ENCODE measurements at regions not wholly inside any gene's neighbourhood (a gene's known extent, or its start where the extent isn't known, plus 50 kb on each side); places are given as distances from the start of the nearest gene placed in this dataset.

DNA sequence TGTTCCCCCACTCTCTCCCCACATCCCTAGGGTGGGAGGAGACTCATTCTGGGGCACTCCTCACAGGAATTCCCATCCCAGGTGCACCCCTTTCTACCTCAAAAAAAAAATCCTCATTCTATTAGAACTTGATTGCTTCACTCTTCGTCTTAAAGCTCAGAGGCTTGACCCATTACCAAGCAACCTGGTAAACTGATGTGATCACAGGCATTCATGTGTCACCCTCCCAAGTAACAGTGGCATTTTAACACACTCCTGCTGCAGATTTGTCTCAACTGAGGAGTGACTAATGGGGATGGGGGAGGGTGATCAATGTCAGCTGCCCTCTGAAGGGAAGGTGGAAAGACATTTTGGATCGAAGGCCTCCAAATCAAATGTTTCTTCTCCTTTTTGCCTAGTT lies 78.1 kb upstream of the PTHLH start:
- no peak for DNase-seq
- TF ChIP-seq GATA1 (IDR thresholded peaks at IDR 0.05; ENCODE audit: low read depth, low read length) (no peak), POLR2A (IDR thresholded peaks at IDR 0.05; ENCODE audit: low read length) (no peak)

GRCh38 chr12:28051516-28052354 lies 79.2 kb upstream of the PTHLH start:
- no peak for DNase-seq
- TF ChIP-seq GATA1 (IDR thresholded peaks at IDR 0.05; ENCODE audit: low read depth, low read length) (no peak), POLR2A (IDR thresholded peaks at IDR 0.05; ENCODE audit: low read length) (no peak)

- DNase-seq = no peak
- TF ChIP-seq POLR2A (IDR thresholded peaks at IDR 0.05; ENCODE audit: low read length) (no peak), GATA1 (IDR thresholded peaks at IDR 0.05; ENCODE audit: low read depth, low read length) (no peak)
These were observed 81.0 kb upstream of the PTHLH start for GRCh38 chr12:28053564-28053963.

DNA sequence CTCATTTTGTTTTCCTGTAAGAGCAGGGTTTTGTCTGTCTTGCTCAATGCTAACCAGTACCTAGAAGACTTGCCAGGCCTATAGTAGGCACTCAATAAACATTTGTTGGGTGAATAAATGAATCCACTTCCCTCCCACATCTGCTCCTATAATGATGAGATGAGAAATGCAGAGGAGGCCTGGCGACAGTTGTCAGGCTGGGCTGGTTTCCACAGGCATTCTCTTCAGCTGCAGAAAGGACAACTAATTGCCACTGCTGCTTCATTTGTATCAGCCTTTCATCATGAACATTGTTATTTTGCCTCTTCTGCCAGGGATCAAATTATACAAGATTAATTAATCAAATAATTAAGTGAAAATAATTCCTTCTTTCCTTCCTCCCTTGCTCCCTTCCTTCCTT lies 82.0 kb upstream of the PTHLH start:
- DNase-seq = no peak
- TF ChIP-seq GATA1 (IDR thresholded peaks at IDR 0.05; ENCODE audit: low read depth, low read length) (no peak), POLR2A (IDR thresholded peaks at IDR 0.05; ENCODE audit: low read length) (no peak)

- DNase-seq = no peak
- TF ChIP-seq POLR2A (IDR thresholded peaks at IDR 0.05; ENCODE audit: low read length) (no peak), GATA1 (IDR thresholded peaks at IDR 0.05; ENCODE audit: low read depth, low read length) (no peak)
These were observed 85.5 kb upstream of the PTHLH start for GRCh38 chr12:28057856-28058615.

DNA sequence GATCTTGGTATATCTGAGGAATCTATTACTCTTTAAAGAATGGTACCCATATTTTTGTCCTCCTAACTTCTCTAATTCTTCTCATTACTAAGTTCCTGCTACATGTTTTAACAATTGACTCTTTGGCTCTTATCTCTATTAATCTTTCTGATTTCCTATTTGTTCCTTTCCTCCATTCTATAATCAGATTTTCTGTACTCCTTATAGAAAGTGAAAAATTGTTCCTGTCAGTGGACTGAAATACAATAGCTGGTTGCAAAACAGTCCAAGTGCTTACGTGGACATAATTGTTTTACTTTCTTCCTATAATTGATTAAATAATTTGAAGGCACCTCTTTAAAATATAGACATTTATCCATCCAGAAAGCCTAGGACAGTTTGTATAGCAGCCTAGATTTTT lies 86.7 kb upstream of the PTHLH start:
- DNase-seq = no peak
- TF ChIP-seq GATA1 (IDR thresholded peaks at IDR 0.05; ENCODE audit: low read depth, low read length) (no peak), POLR2A (IDR thresholded peaks at IDR 0.05; ENCODE audit: low read length) (no peak)

DNA sequence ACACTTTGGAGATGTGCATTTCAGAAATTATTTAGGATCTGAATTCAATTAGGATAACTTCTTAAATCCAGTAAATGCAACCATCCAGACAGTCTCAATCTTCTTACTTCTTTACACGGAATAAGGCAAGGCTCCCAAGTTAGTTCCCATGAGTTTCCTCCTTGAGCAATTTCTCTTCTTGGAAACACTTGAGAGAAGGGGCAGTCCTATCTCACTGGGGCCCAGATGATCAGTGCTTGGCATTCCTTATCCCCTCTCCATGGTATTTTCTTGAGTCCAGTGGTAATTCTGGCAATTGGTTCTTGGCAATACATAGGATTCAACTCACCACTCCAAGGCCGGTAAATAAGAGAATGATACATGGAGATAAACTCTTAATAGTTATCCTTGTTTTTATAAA lies 87.1 kb upstream of the PTHLH start:
- no peak for TF ChIP-seq POLR2A (IDR thresholded peaks at IDR 0.05; ENCODE audit: low read length)
- no peak for TF ChIP-seq GATA1 (IDR thresholded peaks at IDR 0.05; ENCODE audit: low read depth, low read length)
- no peak for DNase-seq

DNA sequence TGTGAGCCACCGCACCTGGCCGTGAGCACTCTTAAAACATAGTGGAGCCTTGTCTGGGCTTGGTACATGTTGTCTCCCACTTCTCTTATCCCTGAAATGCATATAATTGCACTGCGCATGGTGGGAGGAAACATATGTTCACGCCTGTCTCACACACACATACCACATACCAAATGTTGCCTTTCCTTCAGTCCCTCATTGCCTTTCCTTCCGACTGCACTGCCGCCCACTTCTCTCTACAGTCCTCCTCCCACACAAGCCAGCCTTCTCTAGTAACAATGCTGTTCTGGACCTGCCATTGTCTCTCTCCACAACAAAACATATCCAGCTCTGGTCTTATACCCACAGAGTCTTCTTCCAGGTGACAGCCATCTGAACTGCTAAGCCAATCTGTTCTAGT lies 88.3 kb upstream of the PTHLH start:
- no peak for DNase-seq
- no peak for TF ChIP-seq GATA1 (IDR thresholded peaks at IDR 0.05; ENCODE audit: low read depth, low read length)
- no peak for TF ChIP-seq POLR2A (IDR thresholded peaks at IDR 0.05; ENCODE audit: low read length)

DNA sequence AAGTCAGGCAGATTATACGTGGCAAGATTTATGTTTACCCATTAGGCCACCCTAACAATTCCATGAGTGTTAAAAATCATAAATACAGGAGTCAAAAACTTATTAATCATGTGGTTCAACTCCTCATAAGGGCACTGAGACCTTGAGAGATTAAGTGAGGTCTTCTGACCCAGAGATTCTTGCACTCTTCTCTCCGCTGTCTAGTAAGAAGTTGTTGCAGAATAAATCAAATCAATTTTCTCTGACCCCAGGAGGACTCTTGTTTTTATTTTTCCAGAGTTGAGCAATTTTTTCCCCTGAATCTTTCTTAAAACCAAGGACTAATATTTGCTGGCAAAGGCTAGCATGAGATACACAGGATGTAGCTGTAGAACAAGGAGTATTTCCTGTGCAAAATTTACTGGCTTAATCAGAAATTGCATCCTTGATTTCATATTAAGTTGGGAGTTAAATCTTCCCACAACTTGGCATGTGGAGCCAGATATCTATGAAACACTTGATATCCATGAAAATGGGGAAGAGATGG lies 90.9 kb upstream of the PTHLH start:
- TF ChIP-seq GATA1 (IDR thresholded peaks at IDR 0.05; ENCODE audit: low read depth, low read length) (no peak), POLR2A (IDR thresholded peaks at IDR 0.05; ENCODE audit: low read length) (no peak)
- no peak for DNase-seq

GRCh38 chr12:28065374-28065773 lies 92.8 kb upstream of the PTHLH start:
- no peak for TF ChIP-seq GATA1 (IDR thresholded peaks at IDR 0.05; ENCODE audit: low read depth, low read length)
- TF ChIP-seq POLR2A (IDR thresholded peaks at IDR 0.05; ENCODE audit: low read length) = no peak
- DNase-seq = no peak

- no peak for DNase-seq
- TF ChIP-seq GATA1 (IDR thresholded peaks at IDR 0.05; ENCODE audit: low read depth, low read length) = no peak
- no peak for TF ChIP-seq POLR2A (IDR thresholded peaks at IDR 0.05; ENCODE audit: low read length)
These were observed 93.5 kb upstream of the PTHLH start for GRCh38 chr12:28065889-28066630.

GRCh38 chr12:28066879-28067278 lies 94.3 kb upstream of the PTHLH start:
- DNase-seq = no peak
- TF ChIP-seq POLR2A (IDR thresholded peaks at IDR 0.05; ENCODE audit: low read length) (no peak), GATA1 (IDR thresholded peaks at IDR 0.05; ENCODE audit: low read depth, low read length) (no peak)

GRCh38 chr12:28068467-28068866 lies 95.9 kb upstream of the PTHLH start:
- TF ChIP-seq POLR2A (IDR thresholded peaks at IDR 0.05; ENCODE audit: low read length) (no peak), GATA1 (IDR thresholded peaks at IDR 0.05; ENCODE audit: low read depth, low read length) (no peak)
- DNase-seq = no peak

DNA sequence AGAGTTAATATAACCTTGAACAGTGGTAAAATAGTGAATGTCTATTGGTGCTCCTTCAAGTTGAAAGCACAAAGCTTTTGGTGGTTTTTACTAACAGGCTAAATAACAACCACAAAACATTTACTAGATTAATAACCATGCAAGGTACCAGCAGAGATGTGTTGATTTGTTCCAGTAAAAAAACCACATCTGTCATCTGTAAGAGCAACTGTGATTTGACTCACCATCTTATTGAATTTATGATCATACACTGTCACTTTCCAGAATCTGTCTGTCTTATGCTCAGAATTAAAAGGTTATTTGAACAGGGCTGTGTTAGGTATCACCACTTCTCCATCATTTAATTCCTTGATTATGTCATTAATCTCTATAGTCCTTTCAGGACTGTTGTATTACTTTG lies 107.0 kb upstream of the PTHLH start:
- no peak for TF ChIP-seq POLR2A (IDR thresholded peaks at IDR 0.05; ENCODE audit: low read length)
- TF ChIP-seq GATA1 (IDR thresholded peaks at IDR 0.05; ENCODE audit: low read depth, low read length) = no peak

More for the DNA sequence above, 107.0 kb upstream of the PTHLH start:
- no peak for DNase-seq

Data from erythroblast (primary cell).